ENCODE measurements at regions not wholly inside any gene's neighbourhood (a gene's known extent, or its start where the extent isn't known, plus 50 kb on each side); places are given as distances from the start of the nearest gene placed in this dataset.
"Not testable (repeated sequence)": the region's sequence is repeated elsewhere in the genome, so short reads cannot be mapped to it uniquely, and the experiment has no call there.

- DNase-seq (ENCODE audit: low spot score), result not testable (repeated sequence)
These were observed 291.4 kb upstream of the ZNF337 start for GRCh38 chr20:25987928-25988560.

- no peak for DNase-seq (ENCODE audit: low spot score)
These were observed 290.6 kb upstream of the ZNF337 start for GRCh38 chr20:25987073-25987927.

GRCh38 chr20:25985597-25985996 is 288.9 kb upstream of the ZNF337 start:
- DNase-seq (ENCODE audit: low spot score), result no peak

- DNase-seq (ENCODE audit: low spot score), result no peak
These were observed 288.3 kb upstream of the ZNF337 start for GRCh38 chr20:25984933-25985332.

- not testable (repeated sequence) for DNase-seq (ENCODE audit: low spot score)
These were observed 286.0 kb upstream of the ZNF337 start for GRCh38 chr20:25982701-25983100.

- DNase-seq (ENCODE audit: low spot score), result not testable (repeated sequence)
These were observed 282.0 kb upstream of the ZNF337 start for GRCh38 chr20:25978450-25979190.

- DNase-seq (ENCODE audit: low spot score), result not testable (repeated sequence)
These were observed 279.2 kb upstream of the ZNF337 start for GRCh38 chr20:25975816-25976215.

- DNase-seq (ENCODE audit: low spot score), result not testable (repeated sequence)
These were observed 268.6 kb upstream of the ZNF337 start for GRCh38 chr20:25965203-25965602.

- DNase-seq (ENCODE audit: low spot score), result not testable (repeated sequence)
These were observed 257.2 kb upstream of the ZNF337 start for GRCh38 chr20:25953876-25954275.

- not testable (repeated sequence) for DNase-seq (ENCODE audit: low spot score)
These were observed 238.6 kb upstream of the ZNF337 start for GRCh38 chr20:25935230-25935629.

- DNase-seq (ENCODE audit: low spot score), result not testable (repeated sequence)
These were observed 236.2 kb upstream of the ZNF337 start for GRCh38 chr20:25932806-25933205.

GRCh38 chr20:25932170-25932569 is 235.5 kb upstream of the ZNF337 start:
- not testable (repeated sequence) for DNase-seq (ENCODE audit: low spot score)

GRCh38 chr20:25902321-25902720 is 205.7 kb upstream of the ZNF337 start:
- DNase-seq (ENCODE audit: low spot score), result not testable (repeated sequence)

GRCh38 chr20:25898663-25899062 is 202.0 kb upstream of the ZNF337 start:
- not testable (repeated sequence) for DNase-seq (ENCODE audit: low spot score)

GRCh38 chr20:25879096-25879495 is 182.4 kb upstream of the ZNF337 start:
- DNase-seq (ENCODE audit: low spot score), result not testable (repeated sequence)

GRCh38 chr20:25868650-25868979 is 172.0 kb upstream of the ZNF337 start:
- DNase-seq (ENCODE audit: low spot score), result not testable (repeated sequence)

- peak; percentile 72 for DNase-seq (ENCODE audit: low spot score)
These were observed 171.4 kb upstream of the ZNF337 start for GRCh38 chr20:25867776-25868649.

- not testable (repeated sequence) for DNase-seq (ENCODE audit: low spot score)
These were observed 170.5 kb upstream of the ZNF337 start for GRCh38 chr20:25867015-25867775.

GRCh38 chr20:25865715-25866656 is 169.3 kb upstream of the ZNF337 start:
- DNase-seq (ENCODE audit: low spot score), result peak; percentile 79

Data from left forelimb (tissue), 1 donor.